ENCODE measurements at regions not wholly inside any gene's neighbourhood (a gene's known extent, or its start where the extent isn't known, plus 50 kb on each side); places are given as distances from the start of the nearest gene placed in this dataset.
"Not testable (repeated sequence)": the region's sequence is repeated elsewhere in the genome, so short reads cannot be mapped to it uniquely, and the experiment has no call there.

DNA sequence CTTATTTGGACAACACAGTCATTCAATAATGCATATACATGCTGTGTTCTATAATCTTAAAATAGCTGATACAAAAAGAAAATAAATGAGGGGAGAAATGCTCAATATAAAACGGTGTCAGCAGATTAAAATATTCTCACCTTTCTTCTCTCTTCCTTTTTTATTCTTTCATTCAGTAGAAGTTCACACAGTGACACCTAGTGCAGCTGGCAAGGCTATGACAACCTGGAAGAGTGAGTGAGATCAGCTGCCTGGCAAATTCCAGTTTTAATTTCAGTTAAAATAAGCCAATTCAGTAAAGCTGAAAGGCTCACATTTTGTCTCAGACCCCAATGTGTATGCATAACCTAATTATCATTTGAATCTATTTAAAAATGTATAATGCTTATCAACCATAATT is 150.3 kb downstream of the RASEF start:
- H3K9me2 ChIP-seq (replicated peaks; ENCODE audit: low read length), result no peaks in the 10 kb centered on the region
- H3K9ac ChIP-seq (ENCODE audit: low read length), result no peak overlapping the region
- H3K9me3 ChIP-seq (ENCODE audit: low read length), result no peaks in the 10 kb centered on the region
- H3K79me2 ChIP-seq (ENCODE audit: low read length), result no peaks in the 10 kb centered on the region
- H3K4me2 ChIP-seq (ENCODE audit: low read length), result no peak overlapping the region
- TF ChIP-seq EZH2 (IDR thresholded peaks at IDR 0.05; ENCODE audit: low read length, unreplicated experiment) (no peak), EZH2phosphoT487 (IDR thresholded peaks at IDR 0.05; ENCODE audit: borderline replicate concordance, low read length) (no peak)
- TF ChIP-seq, protein P1, sequence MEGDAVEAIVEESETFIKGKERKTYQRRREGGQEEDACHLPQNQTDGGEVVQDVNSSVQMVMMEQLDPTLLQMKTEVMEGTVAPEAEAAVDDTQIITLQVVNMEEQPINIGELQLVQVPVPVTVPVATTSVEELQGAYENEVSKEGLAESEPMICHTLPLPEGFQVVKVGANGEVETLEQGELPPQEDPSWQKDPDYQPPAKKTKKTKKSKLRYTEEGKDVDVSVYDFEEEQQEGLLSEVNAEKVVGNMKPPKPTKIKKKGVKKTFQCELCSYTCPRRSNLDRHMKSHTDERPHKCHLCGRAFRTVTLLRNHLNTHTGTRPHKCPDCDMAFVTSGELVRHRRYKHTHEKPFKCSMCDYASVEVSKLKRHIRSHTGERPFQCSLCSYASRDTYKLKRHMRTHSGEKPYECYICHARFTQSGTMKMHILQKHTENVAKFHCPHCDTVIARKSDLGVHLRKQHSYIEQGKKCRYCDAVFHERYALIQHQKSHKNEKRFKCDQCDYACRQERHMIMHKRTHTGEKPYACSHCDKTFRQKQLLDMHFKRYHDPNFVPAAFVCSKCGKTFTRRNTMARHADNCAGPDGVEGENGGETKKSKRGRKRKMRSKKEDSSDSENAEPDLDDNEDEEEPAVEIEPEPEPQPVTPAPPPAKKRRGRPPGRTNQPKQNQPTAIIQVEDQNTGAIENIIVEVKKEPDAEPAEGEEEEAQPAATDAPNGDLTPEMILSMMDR (conservative IDR thresholded peaks at IDR 0.05; ENCODE audit: low read depth, low read length), result peak; percentile 39; the same call in 1 of the 2 replicates
- ChIA-PET POLR2A (ENCODE audit: unreplicated experiment) (no interaction called here), CTCF (interaction anchor here (0.7 kb wide), 1 partner anchor 339 kb away, joined by 3 read pairs; no protein-coding TSS in a partner anchor)
- no peak overlapping the region for H2AFZ ChIP-seq (ENCODE audit: low read length)
- intact Hi-C loops (cut with micrococcal nuclease), result no loop called here
- BruUV-seq (replicated peaks), result no TSS peak
- H3F3A ChIP-seq (ENCODE audit: low read length, unreplicated experiment), result no peaks in the 10 kb centered on the region
- no peak overlapping the region for H3K4me3 ChIP-seq (ENCODE audit: low read length)
- ATAC-seq (no peak), DNase-seq (peak; percentile 12)
- no peaks in the 10 kb centered on the region for H3K27me3 ChIP-seq (ENCODE audit: low read length)
- H3K36me3 ChIP-seq (ENCODE audit: low read depth, low read length), result no peaks in the 10 kb centered on the region
- no peaks in the 10 kb centered on the region for H3K4me1 ChIP-seq (ENCODE audit: insufficient read depth, low read length)
- no peaks in the 10 kb centered on the region for H4K20me1 ChIP-seq (ENCODE audit: low read length)
- no peak overlapping the region for H3K27ac ChIP-seq (ENCODE audit: low read length)

DNA sequence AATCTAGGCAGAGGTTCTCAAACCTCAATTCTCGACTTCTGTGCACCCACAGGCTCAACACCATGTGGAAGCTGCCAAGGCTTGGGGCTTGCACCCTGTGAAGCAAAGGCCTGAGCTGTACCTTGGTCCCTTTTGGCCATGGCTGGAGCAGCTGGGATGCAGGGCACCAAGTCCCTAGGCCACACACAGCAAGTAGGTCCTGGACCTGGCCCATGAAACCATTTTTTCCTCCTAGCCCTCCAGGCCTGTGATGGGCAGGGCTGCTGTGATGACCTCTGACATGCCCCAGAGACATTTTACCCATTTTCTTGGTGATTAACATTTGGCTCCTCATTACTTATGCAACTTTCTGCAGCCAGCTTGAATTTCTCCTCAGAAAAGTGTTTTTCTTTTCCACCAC is 146.7 kb downstream of the RASEF start:
- H3K9me2 ChIP-seq (replicated peaks; ENCODE audit: low read length); H3K36me3 ChIP-seq (ENCODE audit: low read depth, low read length); H3K4me3 ChIP-seq (ENCODE audit: low read length); H3K27ac ChIP-seq (ENCODE audit: low read length); H3K9me3 ChIP-seq (ENCODE audit: low read length); CTCF ChIA-PET; DNase-seq; intact Hi-C loops (cut with micrococcal nuclease); H3K9ac ChIP-seq (ENCODE audit: low read length); H3K79me2 ChIP-seq (ENCODE audit: low read length); BruUV-seq (replicated peaks); H4K20me1 ChIP-seq (ENCODE audit: low read length); H3F3A ChIP-seq (ENCODE audit: low read length, unreplicated experiment); H3K27me3 ChIP-seq (ENCODE audit: low read length); ATAC-seq; POLR2A ChIA-PET (ENCODE audit: unreplicated experiment); H2AFZ ChIP-seq (ENCODE audit: low read length); H3K4me1 ChIP-seq (ENCODE audit: insufficient read depth, low read length); H3K4me2 ChIP-seq (ENCODE audit: low read length): not testable (repeated sequence)

DNA sequence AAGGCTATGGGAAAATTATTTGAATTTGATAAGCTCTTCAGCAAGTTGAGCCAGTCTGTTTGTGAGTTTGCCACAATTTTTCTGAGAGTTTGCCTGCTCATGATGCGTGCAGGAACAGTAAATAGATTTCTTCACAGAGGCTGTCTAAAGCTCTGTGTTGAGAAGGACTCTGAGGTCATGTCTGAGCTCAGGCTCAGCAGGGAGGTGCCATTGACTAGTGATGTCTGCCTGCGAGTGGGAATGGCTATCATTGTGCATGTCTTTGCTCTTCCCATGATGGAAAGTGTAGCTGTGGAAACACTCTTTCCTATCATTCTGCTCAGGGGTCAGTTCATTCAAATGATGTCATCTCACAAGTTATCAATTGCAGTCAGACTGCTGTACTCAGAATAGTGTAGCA is 142.8 kb downstream of the RASEF start:
- H3K9ac ChIP-seq (ENCODE audit: low read length), result no peak overlapping the region
- H3K36me3 ChIP-seq (ENCODE audit: low read depth, low read length), result no peaks in the 10 kb centered on the region
- ChIA-PET CTCF (no interaction called here), POLR2A (ENCODE audit: unreplicated experiment) (no interaction called here)
- H4K20me1 ChIP-seq (ENCODE audit: low read length), result no peaks in the 10 kb centered on the region
- no peaks in the 10 kb centered on the region for H3F3A ChIP-seq (ENCODE audit: low read length, unreplicated experiment)
- BruUV-seq (replicated peaks), result no TSS peak
- H3K4me2 ChIP-seq (ENCODE audit: low read length), result no peak overlapping the region
- no peaks in the 10 kb centered on the region for H3K9me3 ChIP-seq (ENCODE audit: low read length)
- DNase-seq (no peak), ATAC-seq (no peak)
- no peak overlapping the region for H3K4me3 ChIP-seq (ENCODE audit: low read length)
- H2AFZ ChIP-seq (ENCODE audit: low read length), result no peak overlapping the region
- H3K27ac ChIP-seq (ENCODE audit: low read length), result no peak overlapping the region
- H3K4me1 ChIP-seq (ENCODE audit: insufficient read depth, low read length), result no peaks in the 10 kb centered on the region
- H3K79me2 ChIP-seq (ENCODE audit: low read length), result no peaks in the 10 kb centered on the region
- H3K9me2 ChIP-seq (replicated peaks; ENCODE audit: low read length), result no peaks in the 10 kb centered on the region
- H3K27me3 ChIP-seq (ENCODE audit: low read length), result no peaks in the 10 kb centered on the region
- intact Hi-C loops (cut with micrococcal nuclease), result no loop called here
- TF ChIP-seq EZH2 (IDR thresholded peaks at IDR 0.05; ENCODE audit: low read length, unreplicated experiment) (no peak), EZH2phosphoT487 (IDR thresholded peaks at IDR 0.05; ENCODE audit: borderline replicate concordance, low read length) (no peak)
- TF ChIP-seq, protein P1 (conservative IDR thresholded peaks at IDR 0.05; ENCODE audit: low read depth, low read length), result no peak

All from PC-3 (cell line).